GM21576 (cell line): ENCODE measurements at regions not wholly inside any gene's neighbourhood (a gene's known extent, or its start where the extent isn't known, plus 50 kb on each side); places are given as distances from the start of the nearest gene placed in this dataset.
"Not testable (repeated sequence)": the region's sequence is repeated elsewhere in the genome, so short reads cannot be mapped to it uniquely, and the experiment has no call there.

Experiments used
- ATAC-seq: cut with Tn5 transposase; IDR thresholded peaks from one replicate; pipeline ENCODE4 v1.9.1; 2021; ENCODE audit warnings: mild to moderate bottlenecking, moderate library complexity; ENCODE audit not compliant: unreplicated experiment

DNA sequence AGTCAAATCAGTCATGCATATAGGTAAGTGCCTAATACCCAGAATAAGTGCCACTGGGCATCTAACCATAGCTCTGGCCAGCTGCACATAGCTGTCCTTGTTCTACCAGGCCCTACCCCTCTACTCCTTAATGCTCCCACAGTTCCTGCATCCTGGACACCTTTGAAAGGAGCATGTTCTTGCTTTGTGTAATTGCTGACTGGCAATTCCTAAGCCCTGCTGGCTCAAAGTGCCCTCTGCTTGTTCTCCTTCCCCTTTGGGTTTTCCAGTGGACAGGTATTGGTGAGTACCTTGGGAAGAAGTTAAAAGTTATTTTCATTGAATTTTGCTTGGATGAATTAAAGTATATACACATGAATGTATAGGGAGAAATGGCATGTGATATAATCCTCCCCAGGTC lies 516.4 kb downstream of the ETNK1 start:
- ATAC-seq = no peak

- not testable (repeated sequence) for ATAC-seq
These were observed 521.1 kb downstream of the ETNK1 start for GRCh38 chr12:23146070-23146469.

GRCh38 chr12:23168459-23168858 lies 543.5 kb downstream of the ETNK1 start:
- ATAC-seq = no peak

GRCh38 chr12:23169012-23169695 lies 544.2 kb downstream of the ETNK1 start:
- no peak for ATAC-seq

DNA sequence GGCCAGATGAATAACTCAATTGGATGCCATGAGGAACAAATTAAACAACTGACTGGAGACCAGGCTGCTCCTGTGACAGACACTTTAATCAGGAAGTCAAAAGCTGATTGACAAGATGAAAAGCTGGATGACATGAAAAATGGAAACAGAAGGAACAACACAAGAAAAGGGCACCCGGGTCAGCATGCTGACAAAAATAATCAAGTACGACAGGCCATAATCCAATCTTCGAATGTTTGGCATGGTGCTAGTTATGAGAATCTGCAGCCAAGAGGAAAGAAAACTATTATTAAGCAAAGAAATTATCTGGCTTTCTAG lies 544.7 kb downstream of the ETNK1 start:
- ATAC-seq = no peak

- no peak for ATAC-seq
These were observed 549.9 kb downstream of the ETNK1 start for GRCh38 chr12:23174917-23175316.

DNA sequence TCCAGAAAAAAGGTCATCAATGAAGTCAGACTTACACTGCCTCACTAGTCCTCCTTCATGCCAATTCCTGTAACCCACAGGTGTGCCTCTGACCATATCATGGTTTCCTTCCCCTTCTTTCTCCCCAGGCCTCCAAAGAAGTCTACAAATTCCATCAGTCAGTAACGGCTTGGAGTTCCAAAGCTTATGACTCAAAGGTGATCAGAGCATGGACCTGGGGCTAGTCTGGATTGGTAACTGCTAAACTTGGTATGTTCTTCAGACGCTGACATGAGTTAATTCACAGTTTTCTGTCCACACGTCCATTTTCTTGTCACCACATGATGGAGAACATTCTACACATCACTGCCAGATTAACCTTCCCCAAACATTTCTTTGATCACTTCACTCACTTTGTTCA lies 560.4 kb downstream of the ETNK1 start:
- ATAC-seq = no peak

GRCh38 chr12:23186950-23187349 lies 562.0 kb downstream of the ETNK1 start:
- no peak for ATAC-seq

GRCh38 chr12:23193552-23193951 lies 568.6 kb downstream of the ETNK1 start:
- no peak for ATAC-seq

GRCh38 chr12:23197266-23197665 lies 572.3 kb downstream of the ETNK1 start:
- ATAC-seq = no peak

- no peak for ATAC-seq
These were observed 577.8 kb downstream of the ETNK1 start for GRCh38 chr12:23202728-23203127.

GRCh38 chr12:23204933-23205778 lies 580.2 kb downstream of the ETNK1 start:
- ATAC-seq = peak; percentile 95

- ATAC-seq = no peak
These were observed 584.8 kb downstream of the ETNK1 start for GRCh38 chr12:23209793-23210192.

- ATAC-seq = no peak
These were observed 585.6 kb downstream of the ETNK1 start for GRCh38 chr12:23210573-23210972.

DNA sequence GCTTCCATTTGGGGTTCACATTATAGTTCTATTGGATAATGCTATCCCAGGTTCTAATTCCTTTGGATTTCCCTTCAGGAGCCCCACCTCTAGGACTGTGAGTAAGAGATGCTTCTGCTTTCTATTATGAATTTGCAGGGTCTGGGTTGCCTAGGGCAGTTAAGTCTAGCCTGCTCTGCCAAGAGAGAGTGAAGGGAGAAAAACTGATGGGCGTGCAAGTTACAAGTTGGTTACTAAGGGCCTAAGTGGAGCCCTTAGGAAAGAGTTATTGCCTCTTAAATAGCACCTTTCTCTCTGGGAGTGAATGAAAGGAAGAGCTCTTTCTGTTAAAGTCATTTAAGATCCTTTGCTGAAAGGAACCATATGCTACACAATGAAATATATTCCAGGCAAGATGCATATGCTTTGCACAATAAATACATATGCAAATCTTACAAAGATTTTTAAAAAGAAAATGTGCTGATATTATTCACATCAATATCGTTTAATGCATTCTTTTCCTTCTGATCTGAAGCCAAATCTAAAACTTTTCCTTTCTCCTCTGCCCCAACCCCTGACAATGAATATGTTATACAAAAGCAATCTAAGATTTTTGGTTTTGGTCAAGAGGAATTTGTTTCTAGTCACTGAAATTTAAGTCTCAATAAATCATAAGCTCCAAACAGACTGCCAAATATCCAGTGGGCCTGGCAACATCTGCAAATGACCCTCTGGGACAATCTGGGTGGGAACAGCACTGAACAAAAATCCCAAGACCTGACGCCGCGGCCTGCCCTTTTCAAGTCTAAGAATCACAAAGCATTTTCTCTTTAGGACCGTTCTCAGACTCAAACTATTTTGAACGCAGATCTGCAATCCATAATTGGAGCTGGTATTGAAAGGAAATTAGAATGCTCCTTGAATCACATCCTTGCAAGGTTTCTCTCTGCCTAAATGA lies 586.7 kb downstream of the ETNK1 start:
- no peak for ATAC-seq

GRCh38 chr12:23217158-23217557 lies 592.2 kb downstream of the ETNK1 start:
- no peak for ATAC-seq

DNA sequence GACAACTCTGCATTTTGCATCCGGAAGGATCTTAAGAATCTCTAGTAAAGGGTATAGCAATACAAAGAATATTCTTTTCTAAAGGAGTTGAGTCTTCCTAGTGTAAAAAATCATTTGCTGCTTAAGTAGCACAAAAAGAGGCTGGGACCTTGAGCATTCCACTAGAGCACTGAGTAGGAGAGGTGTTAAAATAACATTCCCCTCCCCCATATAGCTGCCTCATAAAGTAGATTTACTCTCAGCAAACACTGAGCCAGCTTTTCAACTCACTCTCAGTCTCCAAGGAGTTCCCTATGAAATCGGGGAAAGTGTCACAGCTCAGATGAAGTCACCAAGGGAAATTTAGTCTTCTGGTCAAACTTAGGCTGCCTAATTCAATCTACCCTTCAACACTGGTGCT lies 592.7 kb downstream of the ETNK1 start:
- no peak for ATAC-seq

DNA sequence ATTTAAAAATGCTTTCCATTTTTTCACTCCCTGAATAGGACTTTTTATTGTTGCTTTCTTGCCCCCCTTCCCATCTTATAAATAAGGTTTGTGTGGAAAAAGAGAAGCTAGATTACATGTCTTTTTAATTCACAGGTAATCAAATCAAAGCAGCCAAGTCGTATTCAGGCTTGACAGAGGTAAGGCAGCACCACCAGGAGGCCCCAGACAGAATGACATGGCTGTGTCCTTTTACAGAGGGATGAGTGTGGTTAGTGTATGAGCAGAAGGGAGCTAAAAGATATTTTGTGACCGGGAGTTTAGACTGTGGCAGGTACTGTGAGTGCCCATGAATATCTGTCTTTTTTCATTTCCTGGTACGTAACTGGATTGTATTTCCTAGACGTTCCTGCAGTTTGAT lies 596.1 kb downstream of the ETNK1 start:
- no peak for ATAC-seq

DNA sequence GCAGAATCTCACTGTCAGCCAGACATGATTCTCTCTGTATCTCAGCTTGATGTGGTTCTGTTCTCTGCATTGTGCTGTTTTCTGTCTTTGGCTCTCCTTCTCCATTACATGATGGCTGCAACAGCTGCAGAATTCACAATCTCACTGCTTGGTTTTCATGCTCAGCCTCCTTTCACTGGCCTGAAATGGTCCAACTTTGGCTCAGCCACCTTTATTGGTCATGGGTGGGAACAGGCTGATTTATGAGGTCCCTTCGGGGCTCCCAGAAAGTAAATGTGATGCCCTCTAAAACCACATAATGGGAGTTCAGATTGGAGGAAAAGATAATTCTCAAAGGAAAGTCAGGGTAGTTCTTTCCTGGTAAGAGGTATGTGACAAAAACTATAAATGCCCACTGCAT lies 597.0 kb downstream of the ETNK1 start:
- ATAC-seq = no peak

GRCh38 chr12:23222801-23223200 lies 597.8 kb downstream of the ETNK1 start:
- ATAC-seq = no peak

DNA sequence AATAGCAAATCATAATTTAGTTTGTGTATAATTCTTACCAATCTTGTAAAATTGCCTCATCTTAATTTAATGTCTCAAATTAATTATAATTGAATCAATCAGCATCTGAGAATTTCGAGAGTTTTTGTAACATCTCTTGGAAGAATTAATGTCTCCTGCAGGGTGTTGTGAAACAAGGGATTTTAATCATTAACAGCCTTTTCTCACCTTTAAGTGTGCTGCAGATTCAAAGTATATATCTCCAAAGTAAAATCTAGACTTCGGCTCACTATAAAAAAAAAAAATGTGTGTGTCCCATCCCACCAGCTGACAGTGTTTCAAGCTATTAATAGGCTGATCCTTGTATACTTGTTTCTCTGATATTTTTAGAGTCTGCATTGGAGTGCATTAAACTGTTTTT lies 603.1 kb downstream of the ETNK1 start:
- no peak for ATAC-seq
